ENCODE measurements at regions not wholly inside any gene's neighbourhood (a gene's known extent, or its start where the extent isn't known, plus 50 kb on each side); places are given as distances from the start of the nearest gene placed in this dataset.

- H3K4me1 ChIP-seq (ENCODE audit: control insufficient read depth in 1 of 2, extremely low read depth in 1 of 2, insufficient read depth in 2 of 2, low read length in 2 of 2): peaks cover 16 to 30% of the 10 kb centered on the region in 2 experiments
- ATAC-seq (replicated peaks in 1 of 4) (no peak), DNase-seq (no peak)
- ChIA-PET POLR2A (interaction anchor here in 1 of 2 donors (0.6 kb wide), 2 partner anchors 240 to 1701 kb away, joined by 3 to 4 read pairs; no protein-coding TSS in a partner anchor), CTCF (interaction anchor here in 1 of 2 donors (0.5 kb wide), 1 partner anchor 814 kb away, joined by 3 read pairs; no protein-coding TSS in a partner anchor)
- H3K4me1 Mint-ChIP-seq: peaks cover 34 to 46% (median 37%) of the 10 kb centered on the region in 3 donors
- no peaks in the 10 kb centered on the region for H3K9me3 ChIP-seq
- H3K27me3 ChIP-seq (replicated peaks in 1 of 2; ENCODE audit: control insufficient read depth in 2 of 2, extremely low read depth in 1 of 2, insufficient read depth in 2 of 2, low read length in 1 of 2): no peaks in the 10 kb centered on the region
- H3K27me3 Mint-ChIP-seq: no peaks in the 10 kb centered on the region
- H3K27ac ChIP-seq (ENCODE audit: low read length): no peak overlapping the region
- no peaks in the 10 kb centered on the region for H3K36me3 ChIP-seq (ENCODE audit: control insufficient read depth in 2 of 2, extremely low read depth in 1 of 2, insufficient read depth in 1 of 2, low read length in 1 of 2)
- no peak overlapping the region for H3K4me3 ChIP-seq (ENCODE audit: control insufficient read depth in 1 of 2, extremely low read depth in 1 of 2, low read length in 1 of 2)
- no peak overlapping the region for H3K4me3 Mint-ChIP-seq
- no peak overlapping the region for H3K27ac Mint-ChIP-seq
- H3K9me3 Mint-ChIP-seq: peaks cover 0 to 5% (median 4%) of the 10 kb centered on the region in 3 donors
- 78% methylated on average over 1 of the region's 2 CpGs for WGBS (ENCODE audit: insufficient coverage)
- H3K36me3 Mint-ChIP-seq: no peaks in the 10 kb centered on the region
Measured at GRCh38 chr3:187985647-187986046, 168.3 kb upstream of the LPP start.

DNA sequence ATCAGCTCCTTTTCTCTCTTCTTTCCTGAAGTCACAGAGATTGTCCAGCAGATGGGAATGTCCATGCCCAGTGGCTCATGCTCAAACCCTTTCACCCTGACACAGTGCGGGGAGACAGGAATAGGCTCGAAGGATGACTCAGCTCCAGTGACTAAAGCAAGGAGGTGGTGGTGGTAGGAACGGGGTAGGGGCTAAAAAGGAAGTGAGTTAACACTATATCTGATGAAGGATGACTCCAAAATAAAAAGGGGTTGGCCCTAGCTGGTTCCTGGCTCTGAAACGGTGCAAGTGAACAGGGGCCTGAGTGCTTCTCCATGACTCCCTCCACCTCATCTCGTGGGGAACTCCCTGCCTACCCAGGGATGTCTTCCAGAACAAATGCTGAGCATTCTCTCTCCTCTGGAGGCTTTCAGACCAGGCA lies 167.4 kb upstream of the LPP start:
- H3K27me3 Mint-ChIP-seq: no peaks in the 10 kb centered on the region
- no peaks in the 10 kb centered on the region for H3K36me3 Mint-ChIP-seq
- H3K36me3 ChIP-seq (ENCODE audit: control insufficient read depth in 2 of 2, extremely low read depth in 1 of 2, insufficient read depth in 1 of 2, low read length in 1 of 2): no peaks in the 10 kb centered on the region
- POLR2A ChIA-PET: interaction anchor here (0.6 kb wide), 2 partner anchors 22 to 241 kb away, joined by 4 read pairs; no protein-coding TSS in a partner anchor
- no peak overlapping the region for H3K4me3 ChIP-seq (ENCODE audit: control insufficient read depth in 1 of 2, extremely low read depth in 1 of 2, low read length in 1 of 2)
- 0% methylated on average over 1 of the region's 5 CpGs for WGBS (ENCODE audit: insufficient coverage)
- H3K27ac Mint-ChIP-seq: peak overlapping the region; percentile 22 to 56
- DNase-seq (peak in 1 of 35 experiments; percentile 27), ATAC-seq (replicated peaks in 1 of 4) (peak in 3 of 4 experiments; percentile 64 to 73 (median 70))
- no peaks in the 10 kb centered on the region for H3K9me3 ChIP-seq
- no peaks in the 10 kb centered on the region for H3K27me3 ChIP-seq (replicated peaks in 1 of 2; ENCODE audit: control insufficient read depth in 2 of 2, extremely low read depth in 1 of 2, insufficient read depth in 2 of 2, low read length in 1 of 2)
- peaks cover 0 to 11% (median 4%) of the 10 kb centered on the region in 3 donors for H3K9me3 Mint-ChIP-seq
- no peak overlapping the region for H3K27ac ChIP-seq (ENCODE audit: low read length)
- H3K4me1 Mint-ChIP-seq: peaks cover 38 to 48% (median 41%) of the 10 kb centered on the region in 3 donors
- CTCF ChIA-PET: no interaction called here
- peaks cover 16 to 30% of the 10 kb centered on the region in 2 experiments for H3K4me1 ChIP-seq (ENCODE audit: control insufficient read depth in 1 of 2, extremely low read depth in 1 of 2, insufficient read depth in 2 of 2, low read length in 2 of 2)
- H3K4me3 Mint-ChIP-seq: peak overlapping the region in 1 of 3 donors; percentile 48

DNA sequence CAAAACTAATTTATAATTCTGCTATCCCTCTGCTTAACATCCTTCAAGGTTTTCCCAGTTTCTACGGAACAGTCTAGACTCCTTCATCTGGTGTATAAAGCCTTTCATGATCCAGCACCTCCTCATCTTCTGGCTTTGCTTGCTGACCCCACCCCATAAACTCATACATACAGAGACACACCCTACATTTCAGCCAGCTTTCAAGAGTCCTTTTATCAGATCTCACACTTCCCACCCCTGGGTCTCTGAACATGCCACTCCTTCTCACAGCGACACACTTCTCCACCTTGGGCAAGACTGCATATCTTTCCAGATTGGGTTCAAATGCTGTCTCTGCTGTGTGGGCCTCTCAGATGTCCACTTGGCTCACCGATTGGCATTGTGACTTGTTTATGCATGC lies 166.8 kb upstream of the LPP start:
- no peaks in the 10 kb centered on the region for H3K36me3 ChIP-seq (ENCODE audit: control insufficient read depth in 2 of 2, extremely low read depth in 1 of 2, insufficient read depth in 1 of 2, low read length in 1 of 2)
- no peaks in the 10 kb centered on the region for H3K27me3 ChIP-seq (replicated peaks in 1 of 2; ENCODE audit: control insufficient read depth in 2 of 2, extremely low read depth in 1 of 2, insufficient read depth in 2 of 2, low read length in 1 of 2)
- peak overlapping the region in 1 of 3 donors; percentile 48 for H3K4me3 Mint-ChIP-seq
- H3K27me3 Mint-ChIP-seq: no peaks in the 10 kb centered on the region
- H3K27ac Mint-ChIP-seq: peak overlapping the region; percentile 53 to 76
- no peak for DNase-seq
- H3K4me3 ChIP-seq (ENCODE audit: control insufficient read depth in 1 of 2, extremely low read depth in 1 of 2, low read length in 1 of 2): no peak overlapping the region
- H3K9me3 ChIP-seq: no peaks in the 10 kb centered on the region
- H3K9me3 Mint-ChIP-seq: peaks cover 0 to 11% (median 4%) of the 10 kb centered on the region in 3 donors
- CTCF ChIA-PET: no interaction called here
- no peaks in the 10 kb centered on the region for H3K36me3 Mint-ChIP-seq
- WGBS (ENCODE audit: insufficient coverage): 86% methylated on average over 3 of the region's 3 CpGs
- POLR2A ChIA-PET: no interaction called here
- H3K4me1 ChIP-seq (ENCODE audit: control insufficient read depth in 1 of 2, extremely low read depth in 1 of 2, insufficient read depth in 2 of 2, low read length in 2 of 2): peaks cover 16 to 30% of the 10 kb centered on the region in 2 experiments
- no peak for ATAC-seq (replicated peaks in 1 of 4)
- H3K4me1 Mint-ChIP-seq: peaks cover 39 to 51% (median 41%) of the 10 kb centered on the region in 3 donors
- no peak overlapping the region for H3K27ac ChIP-seq (ENCODE audit: low read length)

DNA sequence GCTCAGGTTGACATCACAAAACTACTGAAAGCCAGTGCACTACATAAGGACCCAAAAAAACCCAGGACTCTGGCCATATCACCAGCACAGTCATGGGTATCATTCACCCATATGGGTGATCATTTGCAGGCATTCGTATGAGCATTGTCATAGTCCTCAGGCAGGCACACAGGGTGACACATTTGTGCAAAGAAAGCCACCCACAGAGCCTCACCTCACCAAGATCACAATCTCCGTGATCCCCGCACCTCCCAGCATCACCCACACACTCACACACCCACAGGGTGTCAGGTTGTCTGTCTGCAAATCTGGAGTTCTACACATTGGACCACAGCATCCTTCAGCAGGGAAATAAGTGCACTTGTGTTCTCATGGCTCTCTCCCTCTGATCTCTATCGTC lies 166.0 kb upstream of the LPP start:
- H3K36me3 ChIP-seq (ENCODE audit: control insufficient read depth in 2 of 2, extremely low read depth in 1 of 2, insufficient read depth in 1 of 2, low read length in 1 of 2): no peaks in the 10 kb centered on the region
- peak; percentile 58 to 75 (median 70) for ATAC-seq (replicated peaks in 1 of 4)
- H3K27me3 ChIP-seq (replicated peaks in 1 of 2; ENCODE audit: control insufficient read depth in 2 of 2, extremely low read depth in 1 of 2, insufficient read depth in 2 of 2, low read length in 1 of 2): no peaks in the 10 kb centered on the region
- ChIA-PET POLR2A (no interaction called here), CTCF (no interaction called here)
- peak overlapping the region; percentile 53 to 76 for H3K27ac Mint-ChIP-seq
- no peak overlapping the region for H3K27ac ChIP-seq (ENCODE audit: low read length)
- H3K4me1 Mint-ChIP-seq: peaks cover 44 to 57% (median 47%) of the 10 kb centered on the region in 3 donors
- H3K4me3 ChIP-seq (ENCODE audit: control insufficient read depth in 1 of 2, extremely low read depth in 1 of 2, low read length in 1 of 2): no peak overlapping the region
- no peaks in the 10 kb centered on the region for H3K36me3 Mint-ChIP-seq
- WGBS (ENCODE audit: insufficient coverage): 8% methylated on average over 3 of the region's 4 CpGs
- DNase-seq: peak in 33 of 35 experiments; percentile 19 to 64 (median 47)
- peaks cover 0 to 11% (median 4%) of the 10 kb centered on the region in 3 donors for H3K9me3 Mint-ChIP-seq
- H3K4me1 ChIP-seq (ENCODE audit: control insufficient read depth in 1 of 2, extremely low read depth in 1 of 2, insufficient read depth in 2 of 2, low read length in 2 of 2): peaks cover 16 to 30% of the 10 kb centered on the region in 2 experiments
- no peaks in the 10 kb centered on the region for H3K27me3 Mint-ChIP-seq
- no peaks in the 10 kb centered on the region for H3K9me3 ChIP-seq
- peak overlapping the region in 1 of 3 donors; percentile 48 for H3K4me3 Mint-ChIP-seq

GRCh38 chr3:187989575-187990153 lies 164.3 kb upstream of the LPP start:
- no peak overlapping the region for H3K4me3 Mint-ChIP-seq
- ChIA-PET POLR2A (no interaction called here), CTCF (no interaction called here)
- 75% methylated on average over 7 of the region's 10 CpGs for WGBS (ENCODE audit: insufficient coverage)
- Histone ChIP-seq H3K9me3 (no peaks in the 10 kb centered on the region), H3K4me3 (ENCODE audit: control insufficient read depth in 1 of 2, extremely low read depth in 1 of 2, low read length in 1 of 2) (no peak overlapping the region), H3K27ac (ENCODE audit: low read length) (no peak overlapping the region), H3K4me1 (ENCODE audit: control insufficient read depth in 1 of 2, extremely low read depth in 1 of 2, insufficient read depth in 2 of 2, low read length in 2 of 2) (peaks cover 24 to 44% of the 10 kb centered on the region in 2 experiments), H3K27me3 (replicated peaks in 1 of 2; ENCODE audit: control insufficient read depth in 2 of 2, extremely low read depth in 1 of 2, insufficient read depth in 2 of 2, low read length in 1 of 2) (no peaks in the 10 kb centered on the region), H3K36me3 (ENCODE audit: control insufficient read depth in 2 of 2, extremely low read depth in 1 of 2, insufficient read depth in 1 of 2, low read length in 1 of 2) (no peaks in the 10 kb centered on the region)
- ATAC-seq (replicated peaks in 1 of 4): no peak
- H3K27ac Mint-ChIP-seq: no peak overlapping the region
- DNase-seq: no peak
- H3K4me1 Mint-ChIP-seq: peaks cover 60 to 75% (median 63%) of the 10 kb centered on the region in 3 donors
- no peaks in the 10 kb centered on the region for H3K27me3 Mint-ChIP-seq
- H3K36me3 Mint-ChIP-seq: no peaks in the 10 kb centered on the region
- peaks cover 0 to 11% (median 4%) of the 10 kb centered on the region in 3 donors for H3K9me3 Mint-ChIP-seq

DNA sequence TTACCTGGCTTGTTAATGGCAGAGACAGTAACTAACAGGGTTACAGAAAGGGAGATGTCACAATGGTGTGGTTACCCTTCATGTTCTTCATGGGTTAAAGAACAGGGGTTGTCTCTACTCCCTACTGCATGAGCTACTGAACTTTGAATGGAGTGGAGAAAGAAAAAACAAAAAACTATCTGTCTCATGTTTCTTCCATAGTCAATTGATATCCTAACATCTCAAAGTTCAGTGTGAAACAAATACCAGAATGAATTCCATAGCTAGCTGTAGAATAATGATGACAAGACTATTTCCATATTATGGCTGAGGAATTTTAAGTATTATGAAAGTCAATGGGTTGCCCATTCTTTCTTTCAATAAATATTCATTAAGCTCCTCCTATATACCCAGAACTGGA lies 161.3 kb upstream of the LPP start:
- H3K36me3 ChIP-seq (ENCODE audit: control insufficient read depth in 2 of 2, extremely low read depth in 1 of 2, insufficient read depth in 1 of 2, low read length in 1 of 2): no peaks in the 10 kb centered on the region
- no peak overlapping the region for H3K4me3 ChIP-seq (ENCODE audit: control insufficient read depth in 1 of 2, extremely low read depth in 1 of 2, low read length in 1 of 2)
- Mint-ChIP-seq H3K4me1 (peaks cover 67 to 74% (median 70%) of the 10 kb centered on the region in 3 donors), H3K9me3 (peaks cover 0 to 6% (median 0%) of the 10 kb centered on the region in 3 donors), H3K27ac (peak overlapping the region; percentile 53 to 75), H3K27me3 (no peaks in the 10 kb centered on the region), H3K4me3 (no peak overlapping the region), H3K36me3 (no peaks in the 10 kb centered on the region)
- ChIA-PET POLR2A (no interaction called here), CTCF (interaction anchor here in 1 of 2 donors (0.9 kb wide), 1 partner anchor 252 kb away, joined by 3 read pairs; no protein-coding TSS in a partner anchor)
- H3K27me3 ChIP-seq (replicated peaks in 1 of 2; ENCODE audit: control insufficient read depth in 2 of 2, extremely low read depth in 1 of 2, insufficient read depth in 2 of 2, low read length in 1 of 2): no peaks in the 10 kb centered on the region
- no peak overlapping the region for H3K27ac ChIP-seq (ENCODE audit: low read length)
- no peaks in the 10 kb centered on the region for H3K9me3 ChIP-seq
- DNase-seq (no peak), ATAC-seq (replicated peaks in 1 of 4) (no peak)
- H3K4me1 ChIP-seq (ENCODE audit: control insufficient read depth in 1 of 2, extremely low read depth in 1 of 2, insufficient read depth in 2 of 2, low read length in 2 of 2): peaks cover 23 to 35% of the 10 kb centered on the region in 2 experiments

Measured in T-cell (primary cell).